HepG2 (cell line): ENCODE measurements at regions not wholly inside any gene's neighbourhood (a gene's known extent, or its start where the extent isn't known, plus 50 kb on each side); places are given as distances from the start of the nearest gene placed in this dataset.

Experiments used
- ARNT ChIP-seq: fragments of 450-650 bp; IDR thresholded peaks from 2 replicates; pipeline ENCODE4 v1.6.1; 2017
- CSRNP2 ChIP-seq: sonication (generic); formaldehyde crosslinking; conservative IDR thresholded peaks from 2 replicates; pipeline ENCODE4 v1.8.0; 2022; ENCODE audit warnings: low read depth, missing genetic modification reagents
- FOSL2 ChIP-seq: sonication (generic); formaldehyde crosslinking; IDR thresholded peaks from 2 replicates; pipeline ENCODE4 v1.4.0; 2020; ENCODE audit warnings: missing genetic modification reagents
- FOXA1 ChIP-seq, 2 experiments: fragments of 450-650 bp in 1 of 2; sonication (generic) in 1 of 2; formaldehyde crosslinking in 1 of 2; IDR thresholded peaks; 2 replicates each; pipeline versions ENCODE4 v1.4.0 to v1.6.1; 2016 to 2020; ENCODE audit warnings: missing genetic modification reagents in 1 of 2
- FOXP1 ChIP-seq, 2 experiments: fragments of 450-650 bp in 1 of 2; IDR thresholded peaks; 2 replicates each; pipeline ENCODE4 v1.6.1; 2017 to 2018; ENCODE audit warnings: antibody characterized with exemption in 1 of 2
- NFATC3 ChIP-seq: sonication (generic); formaldehyde crosslinking; IDR thresholded peaks from 2 replicates; pipeline ENCODE4 v1.5.1; 2020; ENCODE audit warnings: mild to moderate bottlenecking, missing genetic modification reagents
- POLR2A ChIP-seq, 2 experiments: IDR thresholded peaks; 2 replicates each; pipeline ENCODE4 v1.6.1; 2011; ENCODE audit warnings: low read depth in 2 of 2, low read length in 2 of 2, mild to moderate bottlenecking in 1 of 2, moderate library complexity in 1 of 2; ENCODE audit not compliant: insufficient read depth in 1 of 2
- REPIN1 ChIP-seq: sonication (generic); formaldehyde crosslinking; IDR thresholded peaks from 2 replicates; pipeline ENCODE4 v1.8.0; 2022; ENCODE audit warnings: missing genetic modification reagents, low read depth, mild to moderate bottlenecking, borderline replicate concordance
- RFX5 ChIP-seq: IDR thresholded peaks from 2 replicates; pipeline ENCODE4 v1.6.1; 2011; ENCODE audit warnings: low read depth, low read length, improper control_type of control experiment
- SETDB1 ChIP-seq: sonication (generic); formaldehyde crosslinking; IDR thresholded peaks from 2 replicates; pipeline ENCODE4 v1.5.1; 2020; ENCODE audit warnings: missing genetic modification reagents, mild to moderate bottlenecking, borderline replicate concordance
- TCF12 ChIP-seq, 2 experiments: fragments of 450-650 bp in 1 of 2; sonication (generic) in 1 of 2; formaldehyde crosslinking in 1 of 2; IDR thresholded peaks; 2 replicates each; pipeline versions ENCODE4 v1.6.1 to v1.8.0; 2017 to 2022; ENCODE audit warnings: antibody characterized with exemption in 1 of 2, mild to moderate bottlenecking in 1 of 2, missing genetic modification reagents in 1 of 2, moderate library complexity in 1 of 2
- ZBTB2 ChIP-seq: sonication (generic); formaldehyde crosslinking; IDR thresholded peaks from 2 replicates; pipeline ENCODE4 v1.8.0; 2022; ENCODE audit warnings: low read depth, missing genetic modification reagents
- ZNF10 ChIP-seq: sonication (generic); formaldehyde crosslinking; IDR thresholded peaks from 2 replicates; pipeline ENCODE4 v1.4.0; 2020; ENCODE audit warnings: mild to moderate bottlenecking, low read depth, missing genetic modification reagents, borderline replicate concordance
- TF ChIP-seq, protein P1 (sequence below): IDR thresholded peaks from 2 replicates; pipeline ENCODE4 v1.6.1; 2012; ENCODE audit warnings: inconsistent platforms

GRCh38 chr4:134529629-134530028 lies 328.0 kb upstream of the PABPC4L start:
- no peak for TF ChIP-seq TCF12 (IDR thresholded peaks at IDR 0.05)
- TF ChIP-seq TCF12 (CRISPR knock-in tag; IDR thresholded peaks at IDR 0.05), result no peak
- no peak for TF ChIP-seq FOXA1 (IDR thresholded peaks at IDR 0.05)
- TF ChIP-seq FOXA1 (CRISPR knock-in tag; IDR thresholded peaks at IDR 0.05), result no peak
- TF ChIP-seq FOSL2 (CRISPR knock-in tag), result no peak
- TF ChIP-seq REPIN1 (CRISPR knock-in tag), result no peak
- TF ChIP-seq, protein P1, sequence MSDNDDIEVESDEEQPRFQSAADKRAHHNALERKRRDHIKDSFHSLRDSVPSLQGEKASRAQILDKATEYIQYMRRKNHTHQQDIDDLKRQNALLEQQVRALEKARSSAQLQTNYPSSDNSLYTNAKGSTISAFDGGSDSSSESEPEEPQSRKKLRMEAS, result no peak
- no peak for TF ChIP-seq ZNF10 (CRISPR knock-in tag)
- no peak for TF ChIP-seq FOXP1 (IDR thresholded peaks at IDR 0.05)
- no peak for TF ChIP-seq FOXP1 (CRISPR knock-in tag; IDR thresholded peaks at IDR 0.05)
- TF ChIP-seq RFX5, result no peak
- TF ChIP-seq ARNT, result no peak
- TF ChIP-seq SETDB1 (CRISPR knock-in tag), result no peak
- no peak for TF ChIP-seq CSRNP2
- no peak for TF ChIP-seq ZBTB2 (CRISPR knock-in tag)
- TF ChIP-seq POLR2A (IDR thresholded peaks at IDR 0.05; ENCODE audit: insufficient read depth in 1 of 2, low read depth in 2 of 2, low read length in 2 of 2), result no peak
- TF ChIP-seq NFATC3 (CRISPR knock-in tag), result no peak
